AG09309 (cell line): ENCODE measurements at regions not wholly inside any gene's neighbourhood (a gene's known extent, or its start where the extent isn't known, plus 50 kb on each side); places are given as distances from the start of the nearest gene placed in this dataset.

ENCODE experiments used
- DNase-seq: peaks from one replicate; pipeline ENCODE4 v3.0.0-alpha.2; 2010; ENCODE audit warnings: low read depth
- H3K4me3 ChIP-seq: 2 replicates; pipeline ENCODE4 v1.5.1; 2011; ENCODE audit warnings: mild to moderate bottlenecking, low read depth, low read length, moderate library complexity; ENCODE audit not compliant: control insufficient read depth
- TF ChIP-seq, protein P1 (sequence below): IDR thresholded peaks from 2 replicates; pipeline ENCODE4 v1.5.1; 2011; ENCODE audit warnings: mild to moderate bottlenecking, low read depth, low read length, inconsistent platforms; ENCODE audit not compliant: insufficient read depth, control insufficient read depth; ENCODE audit errors: missing control alignments

DNA sequence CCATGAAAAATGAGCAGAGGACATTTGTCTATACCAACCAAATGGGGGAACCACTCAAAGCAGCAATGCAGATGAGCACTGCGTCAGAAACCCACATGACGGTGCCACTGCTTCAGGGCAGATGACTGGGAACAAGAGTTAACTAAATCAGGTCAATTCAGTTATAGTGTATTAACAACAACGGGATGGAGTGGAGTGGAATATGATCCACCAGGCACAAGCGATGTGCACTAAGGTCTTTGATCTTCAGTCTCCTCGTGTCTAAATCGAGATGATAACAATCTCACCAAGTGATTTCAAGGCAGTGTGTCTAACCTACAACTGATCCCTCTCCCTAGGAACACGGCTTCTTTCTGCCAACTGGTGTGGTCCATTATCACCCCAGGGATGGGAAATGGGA is 269.0 kb downstream of the RAD51AP2 start:
- H3K4me3 ChIP-seq = no peak overlapping the region
- DNase-seq = no peak
- TF ChIP-seq, protein P1, sequence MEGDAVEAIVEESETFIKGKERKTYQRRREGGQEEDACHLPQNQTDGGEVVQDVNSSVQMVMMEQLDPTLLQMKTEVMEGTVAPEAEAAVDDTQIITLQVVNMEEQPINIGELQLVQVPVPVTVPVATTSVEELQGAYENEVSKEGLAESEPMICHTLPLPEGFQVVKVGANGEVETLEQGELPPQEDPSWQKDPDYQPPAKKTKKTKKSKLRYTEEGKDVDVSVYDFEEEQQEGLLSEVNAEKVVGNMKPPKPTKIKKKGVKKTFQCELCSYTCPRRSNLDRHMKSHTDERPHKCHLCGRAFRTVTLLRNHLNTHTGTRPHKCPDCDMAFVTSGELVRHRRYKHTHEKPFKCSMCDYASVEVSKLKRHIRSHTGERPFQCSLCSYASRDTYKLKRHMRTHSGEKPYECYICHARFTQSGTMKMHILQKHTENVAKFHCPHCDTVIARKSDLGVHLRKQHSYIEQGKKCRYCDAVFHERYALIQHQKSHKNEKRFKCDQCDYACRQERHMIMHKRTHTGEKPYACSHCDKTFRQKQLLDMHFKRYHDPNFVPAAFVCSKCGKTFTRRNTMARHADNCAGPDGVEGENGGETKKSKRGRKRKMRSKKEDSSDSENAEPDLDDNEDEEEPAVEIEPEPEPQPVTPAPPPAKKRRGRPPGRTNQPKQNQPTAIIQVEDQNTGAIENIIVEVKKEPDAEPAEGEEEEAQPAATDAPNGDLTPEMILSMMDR = no peak

DNA sequence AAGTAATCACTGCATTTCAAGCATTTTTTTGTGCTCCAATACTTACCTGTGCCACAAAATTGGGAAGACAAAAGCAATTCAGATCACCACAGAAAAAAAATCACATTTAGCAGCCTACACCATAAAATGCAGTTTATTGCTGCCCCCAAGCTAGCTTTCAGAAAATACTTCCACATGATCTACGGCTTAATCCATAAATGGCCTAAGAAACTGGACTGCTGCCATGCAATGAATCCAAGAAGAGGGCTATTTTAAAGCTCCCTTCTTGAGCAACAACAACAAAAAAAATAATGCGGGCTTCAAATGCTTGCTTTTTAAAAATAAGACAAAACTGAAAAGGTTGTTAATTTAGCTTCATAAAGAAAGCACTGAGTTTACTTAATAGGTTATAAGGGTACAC is 272.3 kb downstream of the RAD51AP2 start:
- peak; percentile 66 for DNase-seq
- H3K4me3 ChIP-seq = no peak overlapping the region
- TF ChIP-seq, protein P1 = no peak

DNA sequence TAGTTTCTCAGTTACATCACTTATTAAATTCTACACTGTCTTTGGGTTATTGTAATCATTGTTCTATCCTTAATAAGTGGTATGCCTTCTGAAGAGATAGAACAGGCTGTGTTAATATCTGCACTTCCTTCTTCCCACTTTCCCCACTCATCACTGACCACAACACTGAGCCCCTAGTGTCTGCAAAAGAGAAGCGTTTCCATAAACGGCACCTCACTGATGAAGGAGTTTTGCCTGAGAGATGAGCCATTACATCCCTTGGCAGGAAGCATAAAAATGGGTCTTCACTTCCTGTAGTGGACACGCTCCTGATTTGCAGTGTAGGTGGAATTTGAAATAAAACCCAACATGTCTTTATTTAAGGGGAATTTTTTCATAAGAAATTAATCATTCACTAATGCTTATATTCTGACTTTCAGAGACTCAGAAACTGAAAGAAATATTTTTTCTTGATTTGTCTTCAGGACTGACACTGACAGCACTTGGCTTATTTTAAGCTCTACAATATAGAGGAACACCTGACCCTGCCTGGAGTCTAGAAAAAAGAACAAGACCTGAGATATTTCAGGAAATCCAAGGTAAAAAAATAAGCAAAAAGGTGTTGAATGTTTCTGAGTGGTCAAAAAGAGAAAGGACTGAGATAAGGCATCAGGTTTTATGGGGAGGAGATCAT is 275.3 kb downstream of the RAD51AP2 start:
- H3K4me3 ChIP-seq = no peak overlapping the region
- DNase-seq = no peak
- TF ChIP-seq, protein P1 = no peak

DNA sequence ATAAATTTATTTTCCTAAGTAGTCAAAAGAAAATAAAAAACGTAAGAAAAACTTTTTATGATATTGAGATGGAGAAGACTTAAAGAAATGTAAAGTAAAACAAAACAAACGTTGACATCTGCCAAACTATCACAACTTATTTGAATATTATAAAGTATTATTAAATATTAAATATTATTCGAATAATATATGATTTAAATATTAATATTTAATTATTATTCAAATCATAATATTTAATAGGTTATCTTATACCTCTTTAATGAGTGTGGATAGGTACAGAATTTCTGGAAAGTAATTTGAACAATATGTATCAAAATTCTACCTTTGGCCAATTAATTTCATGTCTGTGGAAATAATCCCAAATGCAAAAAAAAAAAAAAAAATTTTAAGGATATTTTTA is 278.7 kb downstream of the RAD51AP2 start:
- DNase-seq = no peak
- H3K4me3 ChIP-seq = no peak overlapping the region
- TF ChIP-seq, protein P1 = no peak

DNA sequence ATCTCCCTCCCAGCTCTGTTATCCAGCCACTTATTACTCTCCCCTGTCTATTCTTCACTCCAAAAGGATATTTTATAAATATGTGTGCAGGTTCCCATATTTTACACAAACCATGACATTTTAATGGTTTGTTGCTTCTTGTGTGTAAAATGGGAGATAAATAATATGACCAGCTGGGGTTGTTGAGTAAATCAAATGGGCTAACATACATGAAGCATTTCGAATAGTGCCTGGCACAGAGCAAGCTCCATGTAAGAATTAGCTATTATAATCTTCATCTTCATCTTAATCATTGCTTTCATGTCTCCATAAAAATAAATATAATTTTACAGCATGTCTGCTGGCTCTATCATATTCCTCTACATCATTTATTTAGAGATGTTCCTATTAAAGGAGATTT is 283.1 kb downstream of the RAD51AP2 start:
- no peak for DNase-seq
- no peak overlapping the region for H3K4me3 ChIP-seq
- TF ChIP-seq, protein P1 = no peak

DNA sequence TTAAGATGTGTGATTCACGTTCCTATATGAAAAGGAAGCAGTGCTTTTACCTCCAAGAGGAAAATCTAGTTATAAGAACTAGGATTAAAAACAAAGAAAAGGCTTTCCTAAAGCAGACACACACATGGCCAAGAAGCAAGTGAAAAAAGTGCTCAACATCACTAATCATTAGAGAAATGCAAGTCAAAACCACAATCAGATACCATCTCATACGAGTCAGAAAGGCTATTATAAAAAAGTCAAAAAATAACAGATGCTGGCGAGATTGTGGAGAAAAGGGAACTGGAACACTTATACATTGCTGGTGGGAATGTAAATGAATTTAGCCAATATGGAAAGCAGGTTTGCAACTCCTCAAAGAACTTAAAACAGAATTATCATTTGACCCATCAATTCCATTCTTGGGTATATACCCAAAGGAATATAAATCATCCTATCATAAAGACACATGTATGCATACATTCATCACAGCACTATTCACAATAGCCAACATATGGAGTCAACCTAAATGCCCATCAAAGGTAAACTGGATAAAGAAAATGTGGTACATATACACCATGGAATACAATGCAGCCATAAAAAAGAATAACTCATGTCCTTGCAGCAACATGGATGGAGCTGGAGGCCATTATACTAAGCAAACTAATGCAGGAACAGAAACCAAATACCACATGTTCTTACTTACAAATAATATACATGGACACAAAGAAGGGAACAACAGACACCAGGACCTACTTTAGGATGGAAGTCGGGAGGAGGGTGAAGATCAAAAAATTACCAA is 285.3 kb downstream of the RAD51AP2 start:
- TF ChIP-seq, protein P1 = no peak
- H3K4me3 ChIP-seq = no peak overlapping the region
- DNase-seq = no peak
